ENCODE measurements at regions not wholly inside any gene's neighbourhood (a gene's known extent, or its start where the extent isn't known, plus 50 kb on each side); places are given as distances from the start of the nearest gene placed in this dataset.
"Not testable (repeated sequence)": the region's sequence is repeated elsewhere in the genome, so short reads cannot be mapped to it uniquely, and the experiment has no call there.

- FAIRE-seq (no peak), DNase-seq (ENCODE audit: extremely low spot score, insufficient read length, low read depth) (no peak)
Observed at GRCh38 chr18:8529609-8530008, 79.6 kb upstream of the RAB12 start.

GRCh38 chr18:8531084-8531483 is 78.2 kb upstream of the RAB12 start:
- DNase-seq (ENCODE audit: extremely low spot score, insufficient read length, low read depth); FAIRE-seq: not testable (repeated sequence)

GRCh38 chr18:8536231-8536630 is 73.0 kb upstream of the RAB12 start:
- FAIRE-seq: no peak
- DNase-seq (ENCODE audit: extremely low spot score, insufficient read length, low read depth): no peak

- no peak for DNase-seq (ENCODE audit: extremely low spot score, insufficient read length, low read depth)
- no peak for FAIRE-seq
Observed at GRCh38 chr18:8536922-8537321, 72.3 kb upstream of the RAB12 start.

- DNase-seq (ENCODE audit: extremely low spot score, insufficient read length, low read depth) (no peak), FAIRE-seq (no peak)
Observed at GRCh38 chr18:8537400-8537799, 71.8 kb upstream of the RAB12 start.

GRCh38 chr18:8538935-8539334 is 70.3 kb upstream of the RAB12 start:
- DNase-seq (ENCODE audit: extremely low spot score, insufficient read length, low read depth) (no peak), FAIRE-seq (no peak)

- DNase-seq (ENCODE audit: extremely low spot score, insufficient read length, low read depth) (no peak), FAIRE-seq (no peak)
Observed at GRCh38 chr18:8546677-8547076, 62.6 kb upstream of the RAB12 start.

- FAIRE-seq: no peak
- no peak for DNase-seq (ENCODE audit: extremely low spot score, insufficient read length, low read depth)
Observed at GRCh38 chr18:8548186-8548585, 61.1 kb upstream of the RAB12 start.

GRCh38 chr18:8549254-8549757 is 59.9 kb upstream of the RAB12 start:
- DNase-seq (ENCODE audit: extremely low spot score, insufficient read length, low read depth): no peak
- no peak for FAIRE-seq

- FAIRE-seq (no peak), DNase-seq (ENCODE audit: extremely low spot score, insufficient read length, low read depth) (no peak)
Observed at GRCh38 chr18:8552151-8552550, 57.1 kb upstream of the RAB12 start.

GRCh38 chr18:8554354-8554753 is 54.9 kb upstream of the RAB12 start:
- DNase-seq (ENCODE audit: extremely low spot score, insufficient read length, low read depth) (no peak), FAIRE-seq (no peak)

GRCh38 chr18:8556424-8556823 is 52.8 kb upstream of the RAB12 start:
- DNase-seq (ENCODE audit: extremely low spot score, insufficient read length, low read depth) (no peak), FAIRE-seq (no peak)

All from GM18507 (cell line).